GM18519 (cell line): ENCODE measurements at regions not wholly inside any gene's neighbourhood (a gene's known extent, or its start where the extent isn't known, plus 50 kb on each side); places are given as distances from the start of the nearest gene placed in this dataset.

Source experiments
- ATAC-seq: cut with Tn5 transposase; IDR thresholded peaks from one replicate; pipeline ENCODE4 v1.9.1; 2021; ENCODE audit warnings: mild to moderate bottlenecking, moderate library complexity; ENCODE audit not compliant: unreplicated experiment, low FRiP score

DNA sequence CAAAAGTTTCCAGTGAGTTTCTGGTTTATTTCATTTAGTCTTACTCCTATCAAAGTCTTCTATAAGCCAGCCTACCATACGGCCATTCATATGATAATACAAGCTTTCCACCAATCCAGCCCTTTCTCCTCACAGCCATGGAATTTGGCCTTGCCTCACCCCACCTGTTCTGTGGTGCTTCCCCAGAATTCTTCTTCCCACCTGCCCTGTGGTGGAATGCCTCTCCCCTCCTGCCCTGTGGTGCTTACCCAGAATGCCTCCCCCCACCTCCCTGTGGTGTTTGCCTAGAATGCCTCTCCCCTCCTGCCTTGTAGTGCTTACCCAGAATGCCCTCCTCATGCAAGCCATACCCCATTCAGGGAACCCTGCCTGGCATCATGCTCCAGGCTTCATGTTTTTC, 90.3 kb upstream of the APC start:
- no peak for ATAC-seq

DNA sequence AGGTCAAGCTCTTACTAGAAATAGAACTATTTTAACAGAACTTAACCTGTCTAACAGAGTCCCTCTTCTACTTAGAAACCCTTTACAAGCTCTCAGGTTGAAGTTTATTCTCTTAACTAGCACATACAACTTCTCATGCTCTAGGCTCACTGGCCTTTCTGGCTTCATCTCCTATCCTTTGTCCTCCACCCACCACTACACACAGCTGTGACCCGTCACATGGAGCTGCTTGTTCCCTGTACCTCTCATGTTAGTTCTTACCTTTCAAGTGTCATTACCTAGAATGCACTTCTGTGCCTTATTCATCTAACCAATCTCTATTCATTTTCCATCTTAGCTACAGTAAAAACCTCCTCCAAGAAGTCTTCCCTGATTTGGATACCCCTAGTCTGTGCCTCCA, 89.4 kb upstream of the APC start:
- ATAC-seq: no peak

DNA sequence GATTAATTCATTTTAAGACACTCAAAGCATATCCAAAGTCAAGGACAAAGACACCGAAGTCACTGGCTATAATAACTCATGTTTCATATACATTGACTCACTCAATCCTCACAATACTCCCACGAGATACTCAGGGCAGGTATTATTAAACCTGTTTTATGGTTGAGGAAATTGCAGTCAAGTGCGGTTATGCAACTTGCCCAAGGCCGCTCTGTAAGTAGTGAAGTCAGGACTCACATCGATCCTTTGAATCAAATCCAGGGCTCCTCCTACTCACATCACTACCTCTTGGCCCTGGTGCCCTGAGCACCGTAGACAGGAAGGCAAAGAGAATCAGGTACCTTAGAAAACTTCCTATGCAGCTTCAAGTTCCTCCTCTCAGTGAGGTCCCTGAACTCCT, 87.8 kb upstream of the APC start:
- ATAC-seq: no peak

DNA sequence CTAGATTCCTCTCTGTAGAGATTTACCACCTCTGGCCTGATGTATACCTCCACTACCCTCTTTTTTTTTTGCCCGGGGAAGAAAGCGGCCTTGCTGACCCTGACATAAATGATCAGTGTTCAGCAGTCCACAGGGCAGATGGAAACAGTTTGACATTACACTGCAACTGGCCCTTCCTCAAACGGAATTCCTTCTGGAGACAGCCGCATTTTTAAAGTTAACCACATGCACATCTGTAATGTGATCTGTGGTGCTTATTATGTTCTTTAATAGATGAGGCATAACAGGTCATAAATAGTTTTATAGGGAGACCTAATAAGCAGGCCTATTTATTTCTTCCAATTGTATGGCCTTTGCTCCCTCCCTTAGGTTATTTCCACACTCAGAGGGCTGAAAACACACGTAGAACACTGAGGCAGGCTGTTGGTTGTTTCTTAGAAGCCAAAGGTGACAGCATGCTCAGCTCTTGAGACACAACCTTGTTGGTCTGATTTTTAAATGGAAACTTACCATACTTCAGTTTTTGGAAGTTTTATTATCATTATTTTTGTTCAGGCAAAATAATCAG, 84.0 kb upstream of the APC start:
- no peak for ATAC-seq

DNA sequence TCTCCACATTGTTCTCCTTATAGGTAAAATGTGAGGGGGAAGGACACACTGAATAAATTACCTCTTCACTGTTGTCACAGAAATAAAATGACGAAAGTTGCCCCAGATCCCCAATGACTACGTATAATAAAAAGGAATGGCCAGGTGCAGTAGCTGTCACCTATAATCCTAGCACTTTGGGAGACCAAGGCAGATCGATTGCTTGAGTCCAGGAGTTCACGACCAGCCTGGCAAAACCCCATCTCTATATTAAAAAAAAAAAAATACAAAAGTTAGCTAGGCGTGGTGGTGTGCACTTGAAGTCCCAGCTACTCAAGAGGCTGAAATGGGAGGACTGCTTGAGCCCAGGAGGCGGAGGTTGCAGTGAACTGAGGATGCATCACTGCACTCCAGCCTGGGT, 82.2 kb upstream of the APC start:
- ATAC-seq: no peak

DNA sequence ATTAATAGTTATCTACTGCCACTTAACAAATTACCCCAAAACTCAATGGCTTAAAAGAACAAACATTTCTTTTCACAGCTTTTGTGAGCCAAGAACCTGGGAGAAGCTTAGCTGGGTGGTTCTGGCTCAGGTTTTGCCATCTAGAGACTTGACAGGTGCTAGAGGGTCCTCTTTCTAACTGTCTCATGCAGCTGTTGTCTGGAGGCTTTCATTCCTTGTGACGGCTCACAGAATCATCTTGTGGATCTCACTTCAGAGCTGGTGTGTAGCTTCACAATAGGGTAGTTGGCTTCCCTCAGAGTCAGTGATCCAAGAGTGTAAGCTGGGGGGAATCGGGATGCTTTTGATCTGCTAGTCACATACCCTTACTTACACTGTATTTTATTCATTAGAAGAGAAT, 81.2 kb upstream of the APC start:
- no peak for ATAC-seq

DNA sequence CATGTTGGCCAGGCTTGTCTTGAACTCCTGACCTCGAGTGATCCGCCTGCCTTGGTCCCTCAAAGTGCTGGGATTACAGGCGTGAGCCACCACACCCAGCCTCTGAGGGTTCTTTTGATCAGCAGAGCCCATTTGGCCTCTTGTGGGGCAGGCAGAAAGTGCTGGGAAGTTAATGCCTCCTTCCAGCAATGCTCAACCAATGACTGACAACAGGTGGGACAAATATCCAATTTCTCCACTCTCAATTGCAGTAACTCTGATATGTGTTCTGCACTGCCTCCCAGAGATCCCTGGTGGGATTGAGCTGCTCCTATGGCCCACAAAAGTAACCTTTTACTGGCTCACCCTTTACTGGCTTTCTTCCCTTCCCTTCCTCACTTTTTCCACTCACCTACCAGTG, 79.9 kb upstream of the APC start:
- no peak for ATAC-seq

DNA sequence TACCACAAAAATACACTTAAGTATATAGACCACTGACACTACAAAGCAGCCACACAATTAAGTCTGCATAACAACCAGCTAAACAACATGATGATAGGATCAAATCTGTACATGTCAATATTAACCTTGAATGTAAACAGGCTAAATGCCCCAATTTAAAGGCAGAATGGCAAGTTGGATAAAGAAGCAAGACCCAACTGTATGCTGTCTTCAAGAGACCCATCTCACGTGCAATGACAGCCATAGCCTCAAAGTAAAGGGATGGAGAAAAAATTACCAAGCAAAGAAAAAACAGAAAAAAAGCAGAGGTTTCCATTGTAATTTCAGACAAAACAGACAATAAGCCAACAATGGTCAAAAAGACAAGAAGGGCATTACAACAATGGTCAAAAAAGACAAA, 77.3 kb upstream of the APC start:
- ATAC-seq: no peak

DNA sequence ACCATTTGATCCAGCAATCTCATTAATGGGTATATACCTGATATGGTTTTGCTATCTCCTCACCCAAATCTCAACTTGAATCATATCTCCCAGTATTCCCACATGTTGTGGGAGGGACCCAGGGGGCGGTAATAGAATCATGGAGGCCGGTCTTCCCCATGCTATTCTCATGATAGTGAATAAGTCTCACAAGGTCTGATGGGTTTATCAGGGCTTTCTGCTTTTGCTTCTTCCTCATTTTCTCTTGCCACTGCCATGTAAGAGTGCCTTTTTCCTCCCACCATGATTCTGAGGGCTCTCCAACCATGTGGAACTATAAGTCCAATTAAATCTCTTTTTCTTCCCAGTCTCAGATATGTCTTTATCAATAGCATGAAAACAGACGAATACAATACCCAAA, 74.5 kb upstream of the APC start:
- ATAC-seq: no peak

DNA sequence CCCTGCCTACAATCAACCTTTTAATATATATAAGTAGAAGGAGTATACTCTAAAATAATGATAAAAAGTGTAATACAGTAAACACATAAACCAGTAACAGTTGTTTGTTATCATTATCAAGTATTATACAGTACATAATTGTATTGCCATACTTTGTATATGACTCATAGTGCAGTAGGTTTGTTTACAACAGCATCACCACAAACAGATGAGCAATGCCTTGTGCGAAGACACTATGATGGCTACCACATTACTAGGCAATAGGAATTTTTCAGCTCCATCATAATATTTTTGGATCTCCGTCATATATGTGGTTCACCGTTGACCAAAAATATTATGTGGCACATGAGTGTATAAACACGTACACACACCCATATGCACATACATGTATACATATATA, 69.7 kb upstream of the APC start:
- no peak for ATAC-seq

DNA sequence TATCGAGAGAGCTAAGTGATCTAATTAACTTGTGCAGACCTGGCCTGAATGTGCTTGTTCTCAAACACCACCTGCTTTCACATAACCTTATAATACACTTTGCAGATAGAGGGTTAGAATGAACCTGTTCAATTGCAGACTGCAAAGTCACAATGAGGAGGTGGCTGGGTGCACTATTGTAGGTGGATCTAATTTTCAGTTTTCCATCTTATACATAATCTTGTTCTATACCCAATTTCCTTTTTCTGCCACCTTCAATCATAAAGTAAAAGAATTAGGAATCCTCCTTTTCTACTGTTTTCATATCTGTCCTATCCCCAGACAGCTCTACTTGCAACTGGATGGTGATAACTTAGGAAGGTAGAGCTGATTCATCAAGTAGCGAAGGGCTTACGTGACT, 68.8 kb upstream of the APC start:
- no peak for ATAC-seq

DNA sequence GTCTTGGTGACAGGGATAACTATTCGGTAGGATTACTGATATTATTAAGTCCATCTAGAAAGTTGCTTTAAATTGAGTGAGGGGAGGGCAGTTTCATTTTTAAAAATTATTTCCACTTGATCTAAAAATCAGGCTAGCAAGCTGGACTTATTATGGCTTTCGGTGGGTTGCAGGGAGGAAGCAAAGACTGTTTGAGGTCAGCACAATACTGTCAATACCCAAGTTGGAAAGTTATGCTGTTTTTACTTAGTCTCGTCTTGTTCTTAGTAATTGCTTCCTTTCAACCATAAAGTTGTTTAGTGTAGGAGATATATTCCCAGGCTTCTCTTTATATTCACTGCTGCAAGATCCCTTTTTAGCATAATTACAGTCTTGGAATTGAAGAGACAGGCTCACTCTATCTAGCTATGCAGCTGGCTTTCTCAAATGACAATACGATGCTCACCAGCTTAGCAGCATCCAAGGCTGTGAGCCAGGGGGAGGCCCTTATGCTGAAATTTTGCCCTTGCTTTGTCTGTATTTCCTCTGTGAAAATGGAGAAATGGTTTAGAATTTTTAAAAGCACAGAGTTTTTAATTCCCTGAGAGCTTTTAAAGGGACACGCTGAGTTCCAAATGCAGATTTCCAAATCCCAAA, 68.2 kb upstream of the APC start:
- ATAC-seq: no peak

DNA sequence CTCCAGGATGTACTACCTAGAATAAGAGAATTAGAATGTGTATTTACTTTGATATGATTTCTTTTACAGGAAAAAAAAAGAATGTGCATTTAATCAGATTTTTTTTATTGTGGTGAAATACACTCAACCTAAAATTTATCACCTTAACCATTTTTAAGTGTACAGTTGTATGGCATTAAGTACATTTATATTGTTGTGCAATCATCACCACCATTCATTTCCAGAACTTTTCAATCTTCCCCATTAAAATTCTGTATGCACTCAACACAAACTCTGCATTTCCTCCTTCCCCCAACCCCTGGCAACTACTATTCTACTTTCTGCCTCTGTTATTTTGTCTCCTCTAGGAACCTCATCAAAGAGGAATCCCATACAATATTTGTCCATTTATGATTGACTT, 66.0 kb upstream of the APC start:
- no peak for ATAC-seq

DNA sequence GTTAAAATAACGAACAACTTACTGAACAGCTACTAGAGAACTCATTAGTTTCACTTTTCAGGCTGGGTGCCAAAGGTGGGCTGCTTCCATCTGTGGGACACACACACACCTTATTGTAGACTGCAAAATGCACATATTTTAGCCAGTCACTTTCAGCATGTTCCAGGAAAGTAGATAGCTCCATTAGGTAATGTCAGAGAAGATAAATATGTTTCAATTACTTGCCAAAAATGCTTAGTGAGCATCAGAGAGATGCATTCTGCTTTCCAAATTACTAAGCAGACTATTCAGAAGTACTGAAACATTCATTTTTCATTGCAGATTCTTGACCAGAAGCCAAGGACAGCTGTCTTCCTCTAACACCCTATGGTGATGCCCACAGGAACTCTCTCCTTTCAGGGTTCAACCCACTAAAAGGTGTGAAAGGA, 56.2 kb upstream of the APC start:
- ATAC-seq: no peak

DNA sequence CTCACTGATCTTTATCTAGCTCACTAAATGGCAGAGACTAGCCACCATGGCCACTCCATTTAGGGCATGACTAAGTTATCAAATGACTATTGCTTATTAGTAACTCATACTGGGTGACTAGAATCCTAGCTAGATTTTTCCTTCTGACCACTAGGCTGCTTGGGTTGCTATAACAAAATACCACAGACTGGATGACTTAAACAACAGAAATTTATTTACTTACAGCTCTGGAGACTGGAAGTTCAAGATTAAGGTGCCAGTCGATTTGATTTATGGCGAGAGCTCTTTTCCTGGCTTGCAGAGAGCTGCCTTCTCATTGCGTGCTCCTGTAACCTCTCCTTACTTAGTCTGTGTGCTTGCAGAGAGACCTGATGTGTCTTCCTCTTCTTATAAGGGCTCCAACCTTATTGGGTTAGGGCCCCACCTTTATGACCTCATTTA, 55.0 kb upstream of the APC start:
- ATAC-seq: no peak

DNA sequence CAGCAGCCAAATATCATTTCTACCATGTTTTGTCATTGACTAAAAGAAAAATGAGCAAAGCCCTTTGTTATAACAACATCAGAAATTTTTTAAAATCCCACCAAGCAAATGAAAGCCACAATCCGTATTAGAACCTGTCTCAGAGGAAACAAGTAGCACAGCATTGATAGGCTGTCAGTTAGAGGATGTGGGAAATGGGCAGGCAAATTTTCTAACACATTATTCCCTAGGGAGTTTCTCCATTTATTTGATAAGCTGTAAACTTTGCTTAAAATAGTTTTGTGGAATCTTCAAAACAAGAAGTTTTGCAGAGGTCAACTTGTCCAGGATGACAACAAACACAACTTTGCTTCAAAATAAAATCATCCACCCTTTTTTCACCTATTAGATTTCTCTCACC, 53.6 kb upstream of the APC start:
- ATAC-seq: no peak

DNA sequence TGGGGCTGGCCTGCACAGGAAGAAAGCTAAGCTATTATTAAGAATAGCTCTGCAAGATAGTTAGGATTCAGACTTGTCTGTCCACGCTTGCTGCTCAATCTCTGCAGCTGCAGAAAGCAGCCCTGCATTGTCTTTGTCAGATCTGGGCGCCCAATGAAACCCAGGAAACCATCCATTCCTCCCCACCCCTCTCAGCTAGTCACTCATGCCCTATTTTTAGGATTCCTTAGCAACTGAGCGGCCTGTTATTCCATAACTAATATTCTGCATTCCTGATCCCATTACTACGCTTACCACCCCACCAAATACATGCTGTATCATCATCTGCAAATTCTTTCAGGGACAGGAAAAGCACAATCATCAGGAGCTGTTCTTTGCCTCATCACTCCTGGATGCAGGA, 52.9 kb upstream of the APC start:
- ATAC-seq: no peak

DNA sequence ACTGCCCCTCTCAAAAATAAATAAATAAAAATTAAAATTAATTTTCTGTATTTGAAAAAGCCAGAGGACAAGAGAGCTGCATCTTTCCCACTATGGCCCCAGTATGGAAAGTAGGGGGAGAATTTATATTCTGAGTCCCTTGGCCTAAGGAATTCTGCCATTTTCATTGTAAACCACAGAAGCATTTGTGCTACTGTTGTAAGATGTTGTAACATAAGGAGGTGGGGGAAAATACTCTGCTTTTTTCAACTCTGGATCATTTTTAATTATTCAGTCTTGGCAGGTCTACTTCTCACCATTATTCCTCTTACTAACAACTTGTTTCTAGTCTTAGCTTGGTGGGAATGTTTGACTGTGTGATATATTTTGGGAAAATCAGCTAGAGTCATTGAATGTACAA, 52.3 kb upstream of the APC start:
- ATAC-seq: no peak

DNA sequence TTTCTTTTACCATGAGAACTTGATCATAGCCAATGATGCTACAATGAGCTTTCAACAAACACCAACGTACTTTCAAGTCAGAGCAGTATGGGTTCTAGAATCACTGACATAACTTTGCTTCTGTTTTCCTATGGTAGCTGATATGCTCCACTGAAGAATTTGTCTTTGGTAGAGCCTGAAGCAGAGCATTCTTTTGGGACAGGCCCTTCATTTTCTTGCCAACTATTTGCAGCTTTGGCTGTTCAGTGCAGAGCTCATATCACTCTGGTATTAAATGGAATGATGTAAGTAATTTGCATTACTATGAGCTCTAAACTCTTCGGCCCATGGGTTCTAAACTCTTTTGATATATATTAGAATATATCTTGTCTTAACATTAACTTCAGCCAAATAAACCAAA, 51.8 kb upstream of the APC start:
- no peak for ATAC-seq

DNA sequence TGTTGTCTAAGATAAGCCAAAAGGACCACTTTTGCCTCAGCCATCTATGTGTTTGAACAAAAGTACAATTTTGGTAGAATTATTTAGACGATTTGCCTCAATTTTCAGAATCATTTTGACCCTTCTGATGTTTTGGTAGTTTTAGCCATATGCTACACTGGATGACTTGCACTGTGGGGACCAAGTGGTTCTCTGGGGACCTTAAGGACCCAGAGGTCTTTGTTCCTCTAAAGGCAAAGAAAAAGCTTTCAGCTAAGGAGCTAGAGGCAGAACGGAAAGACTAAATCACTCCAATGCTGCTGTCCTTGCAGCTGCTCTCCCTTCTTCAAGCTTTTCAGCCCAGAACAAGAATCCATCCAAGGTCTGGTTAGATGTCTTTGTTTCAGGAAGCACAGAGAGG, 51.0 kb upstream of the APC start:
- ATAC-seq: no peak

DNA sequence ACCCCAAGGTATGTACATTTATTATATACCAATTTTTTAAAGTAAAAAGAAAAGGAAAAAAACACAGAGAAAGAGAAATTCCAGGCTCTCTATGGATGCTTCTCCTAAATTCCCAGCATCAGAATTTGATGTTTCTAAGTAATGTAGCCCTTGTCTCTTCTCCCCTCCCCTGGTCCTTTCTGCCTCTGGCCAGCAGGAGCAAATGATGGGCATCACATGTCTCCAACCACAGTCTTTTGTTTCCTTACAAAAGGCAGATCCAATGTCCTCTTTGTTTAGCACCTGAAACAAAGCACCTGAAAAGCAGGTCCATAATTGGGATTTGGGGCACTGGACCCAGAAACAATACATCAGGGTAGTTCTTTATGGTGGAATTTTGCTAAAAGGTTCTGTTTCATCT, 50.4 kb upstream of the APC start:
- ATAC-seq: no peak
